Prostate gland (tissue), 2 donors: ENCODE measurements at regions not wholly inside any gene's neighbourhood (a gene's known extent, or its start where the extent isn't known, plus 50 kb on each side); places are given as distances from the start of the nearest gene placed in this dataset.

Experiments
- DNase-seq: peaks from one replicate; pipeline ENCODE4 v3.0.0-alpha.2; 2019; ENCODE audit warnings: low spot score
- H3K27ac ChIP-seq, 2 donors: fragments of 200-600 bp; sonication (generic); 2 replicates each; pipeline ENCODE4 v1.5.1; 2017 to 2019
- H3K27me3 ChIP-seq: fragments of 200-600 bp; sonication (generic); replicated peaks from 2 replicates; pipeline ENCODE4 v1.5.1; 2019; ENCODE audit not compliant: insufficient read depth
- H3K36me3 ChIP-seq, 2 donors: fragments of 200-600 bp; sonication (generic); 1 replicate in 1 of 2; 2 replicates in 1 of 2; pipeline versions ENCODE4 v1.5.1 to v1.8.1; 2017 to 2019
- H3K4me1 ChIP-seq: fragments of 200-600 bp; sonication (generic); replicated peaks from 2 replicates; pipeline ENCODE4 v1.5.1; 2019
- H3K4me3 ChIP-seq, 2 donors: fragments of 200-600 bp; sonication (generic); 2 replicates each; pipeline ENCODE4 v1.5.1; 2017 to 2019
- H3K9me3 ChIP-seq: fragments of 200-600 bp; sonication (generic); 2 replicates; pipeline ENCODE4 v1.5.1; 2017
- CTCF ChIP-seq, 4 experiments: fragments of 200-600 bp in 2 of 4; fragments of 450-650 bp in 2 of 4; sonication (generic) in 2 of 4; IDR thresholded peaks; 1 replicate in 3 of 4; 2 replicates in 1 of 4; pipeline ENCODE4 v1.5.1; 2016 to 2019; ENCODE audit warnings: antibody characterized with exemption in 4 of 4, mild to moderate bottlenecking in 2 of 4, moderate library complexity in 2 of 4
- POLR2A ChIP-seq: fragments of 450-650 bp; IDR thresholded peaks from one replicate; pipeline ENCODE4 v1.6.1; 2016; ENCODE audit warnings: antibody characterized with exemption, mild to moderate bottlenecking
- POLR2AphosphoS5 ChIP-seq: sonication (generic); formaldehyde crosslinking; IDR thresholded peaks from one replicate; pipeline ENCODE4 v1.6.1; 2017; ENCODE audit warnings: antibody characterized with exemption
- WGBS: methylation state at CpG from one replicate; pipeline ENCODE4 v1.1.5; 2018; 5-methylcytosine and 5-hydroxymethylcytosine counted together
- intact Hi-C: fragments of 100-400 bp; cut with DNase I; formaldehyde crosslinking; loops from one replicate; pipeline ENCODE4 v1.14.2; 2022

- no peak overlapping the region for H3K27ac ChIP-seq
- H3K4me3 ChIP-seq: no peak overlapping the region
- no peaks in the 10 kb centered on the region for H3K36me3 ChIP-seq
- H3K9me3 ChIP-seq: no peaks in the 10 kb centered on the region
- no peak for DNase-seq
- TF ChIP-seq POLR2A (no peak), CTCF (IDR thresholded peaks at IDR 0.05) (no peak), POLR2AphosphoS5 (no peak)
- WGBS: 21% methylated on average over 7 of the region's 7 CpGs
- intact Hi-C loops: no loop called here
- H3K27me3 ChIP-seq: peaks cover 2% of the 10 kb centered on the region
- H3K4me1 ChIP-seq: no peaks in the 10 kb centered on the region
Observed at GRCh38 chr1:37410105-37410504, 64.3 kb upstream of the ZC3H12A start.

- intact Hi-C loops: no loop called here
- H3K27me3 ChIP-seq: peaks cover 2% of the 10 kb centered on the region
- TF ChIP-seq CTCF (IDR thresholded peaks at IDR 0.05) (no peak), POLR2AphosphoS5 (no peak), POLR2A (no peak)
- no peaks in the 10 kb centered on the region for H3K36me3 ChIP-seq
- no peak overlapping the region for H3K27ac ChIP-seq
- H3K4me1 ChIP-seq: no peaks in the 10 kb centered on the region
- no peaks in the 10 kb centered on the region for H3K9me3 ChIP-seq
- no peak for DNase-seq
- no peak overlapping the region for H3K4me3 ChIP-seq
- 16% methylated on average over 7 of the region's 7 CpGs for WGBS
Observed at GRCh38 chr1:37410815-37411214, 63.6 kb upstream of the ZC3H12A start.

GRCh38 chr1:37415611-37416244 is 58.7 kb upstream of the ZC3H12A start:
- TF ChIP-seq POLR2A: no peak
- no peak for TF ChIP-seq POLR2AphosphoS5
- no peak for TF ChIP-seq CTCF (IDR thresholded peaks at IDR 0.05)
- H3K4me3 ChIP-seq: no peak overlapping the region
- DNase-seq: no peak
- no peak overlapping the region for H3K27ac ChIP-seq
- intact Hi-C loops: no loop called here
- no peaks in the 10 kb centered on the region for H3K9me3 ChIP-seq
- no peaks in the 10 kb centered on the region for H3K4me1 ChIP-seq
- WGBS: 93% methylated on average over 13 of the region's 13 CpGs
- no peaks in the 10 kb centered on the region for H3K36me3 ChIP-seq
- no peaks in the 10 kb centered on the region for H3K27me3 ChIP-seq

- TF ChIP-seq POLR2AphosphoS5 (no peak), CTCF (IDR thresholded peaks at IDR 0.05) (no peak), POLR2A (no peak)
- Histone ChIP-seq H3K9me3 (no peaks in the 10 kb centered on the region), H3K4me3 (no peak overlapping the region), H3K36me3 (no peaks in the 10 kb centered on the region), H3K27ac (no peak overlapping the region), H3K27me3 (peaks cover 5% of the 10 kb centered on the region), H3K4me1 (no peaks in the 10 kb centered on the region)
- WGBS: 90% methylated on average over 1 of the region's 1 CpG
- intact Hi-C loops: no loop called here
- DNase-seq: no peak
Observed at GRCh38 chr1:37420456-37420855, 53.9 kb upstream of the ZC3H12A start.

GRCh38 chr1:37423810-37424209 is 50.6 kb upstream of the ZC3H12A start:
- Histone ChIP-seq H3K27ac (no peak overlapping the region), H3K27me3 (peaks cover 5% of the 10 kb centered on the region), H3K4me3 (no peak overlapping the region), H3K9me3 (no peaks in the 10 kb centered on the region), H3K4me1 (no peaks in the 10 kb centered on the region), H3K36me3 (no peaks in the 10 kb centered on the region)
- TF ChIP-seq POLR2AphosphoS5 (no peak), POLR2A (no peak)
- 86% methylated on average over 9 of the region's 9 CpGs for WGBS
- intact Hi-C loops: no loop called here
- DNase-seq: no peak
